ENCODE measurements at regions not wholly inside any gene's neighbourhood (a gene's known extent, or its start where the extent isn't known, plus 50 kb on each side); places are given as distances from the start of the nearest gene placed in this dataset.

DNA sequence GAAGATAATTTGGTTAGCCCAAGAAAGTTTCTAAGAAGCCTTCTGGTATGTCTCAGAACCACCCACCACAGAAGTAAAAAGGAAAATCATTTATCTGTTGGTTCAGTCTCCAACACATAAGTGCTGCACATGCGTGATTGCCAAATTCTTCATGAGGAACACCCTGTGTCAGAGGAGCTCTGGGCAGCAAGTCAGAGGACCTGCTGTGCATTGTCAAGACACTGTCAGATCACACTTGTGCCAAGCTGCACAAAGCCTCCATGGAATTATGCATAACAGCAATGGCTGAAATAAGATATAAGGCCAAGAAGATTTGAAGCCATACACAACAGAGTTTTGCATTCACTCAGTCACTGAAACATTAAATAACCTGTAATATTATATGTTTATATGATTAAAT lies 1304.7 kb upstream of the FLRT2 start:
- no peaks in the 10 kb centered on the region for H3K36me3 ChIP-seq (ENCODE audit: control insufficient read depth, insufficient read depth, low read length)
- H3K27me3 ChIP-seq (ENCODE audit: control insufficient read depth, insufficient read depth, low read length): no peaks in the 10 kb centered on the region
- WGBS (ENCODE audit: insufficient coverage): 93% methylated on average over 1 of the region's 1 CpG
- no peaks in the 10 kb centered on the region for H3K9me3 ChIP-seq (ENCODE audit: control insufficient read depth, insufficient read depth, low read length)
- DNase-seq: no peak
- TF ChIP-seq CTCF (IDR thresholded peaks at IDR 0.05): no peak
- Mint-ChIP-seq H3K36me3 (no peaks in the 10 kb centered on the region), H3K27ac (no peak overlapping the region), H3K27me3 (ENCODE audit: low read depth in 2 of 2) (no peaks in the 10 kb centered on the region), H3K4me3 (no peak overlapping the region), H3K9me3 (peaks cover 8 to 9% of the 10 kb centered on the region in 2 donors), H3K4me1 (no peaks in the 10 kb centered on the region)
- no peak overlapping the region for H3K4me3 ChIP-seq (ENCODE audit: low read length)
- H3K4me1 ChIP-seq (ENCODE audit: control insufficient read depth, insufficient read depth, low read length): no peaks in the 10 kb centered on the region
- intact Hi-C loops (cut with micrococcal nuclease): no loop called here
- ATAC-seq: no peak
- no peak overlapping the region for H3K27ac ChIP-seq (ENCODE audit: low read length)

DNA sequence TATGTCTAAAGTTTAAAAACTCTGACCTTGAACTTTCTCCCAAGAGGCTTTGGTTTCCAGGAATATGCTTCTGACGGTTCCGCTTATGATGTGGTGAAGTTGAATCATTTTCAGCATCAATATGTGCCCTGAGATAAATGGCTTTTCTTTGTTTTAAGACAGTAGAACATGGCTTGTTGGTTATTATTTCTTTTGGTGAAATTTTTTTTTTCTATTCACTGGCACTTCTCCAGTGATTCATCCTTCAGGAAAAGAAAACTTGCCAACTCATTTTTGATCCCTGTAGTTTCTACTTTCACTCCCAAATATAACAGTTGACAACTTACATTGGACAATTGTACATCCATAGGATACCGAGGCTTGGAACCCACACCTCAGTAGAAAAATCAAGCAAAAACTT lies 1301.2 kb upstream of the FLRT2 start:
- Mint-ChIP-seq H3K9me3 (peaks cover 5 to 9% of the 10 kb centered on the region in 2 donors), H3K4me3 (no peak overlapping the region), H3K4me1 (no peaks in the 10 kb centered on the region), H3K27ac (no peak overlapping the region), H3K36me3 (no peaks in the 10 kb centered on the region), H3K27me3 (ENCODE audit: low read depth in 2 of 2) (no peaks in the 10 kb centered on the region)
- Histone ChIP-seq H3K9me3 (ENCODE audit: control insufficient read depth, insufficient read depth, low read length) (no peaks in the 10 kb centered on the region), H3K27me3 (ENCODE audit: control insufficient read depth, insufficient read depth, low read length) (no peaks in the 10 kb centered on the region), H3K4me1 (ENCODE audit: control insufficient read depth, insufficient read depth, low read length) (no peaks in the 10 kb centered on the region), H3K36me3 (ENCODE audit: control insufficient read depth, insufficient read depth, low read length) (no peaks in the 10 kb centered on the region), H3K27ac (ENCODE audit: low read length) (no peak overlapping the region), H3K4me3 (ENCODE audit: low read length) (no peak overlapping the region)
- no peak for DNase-seq
- intact Hi-C loops (cut with micrococcal nuclease): no loop called here
- no peak for ATAC-seq
- TF ChIP-seq CTCF (IDR thresholded peaks at IDR 0.05): no peak
- WGBS (ENCODE audit: insufficient coverage): no CpG with 5 or more reads among the region's 3 CpGs

DNA sequence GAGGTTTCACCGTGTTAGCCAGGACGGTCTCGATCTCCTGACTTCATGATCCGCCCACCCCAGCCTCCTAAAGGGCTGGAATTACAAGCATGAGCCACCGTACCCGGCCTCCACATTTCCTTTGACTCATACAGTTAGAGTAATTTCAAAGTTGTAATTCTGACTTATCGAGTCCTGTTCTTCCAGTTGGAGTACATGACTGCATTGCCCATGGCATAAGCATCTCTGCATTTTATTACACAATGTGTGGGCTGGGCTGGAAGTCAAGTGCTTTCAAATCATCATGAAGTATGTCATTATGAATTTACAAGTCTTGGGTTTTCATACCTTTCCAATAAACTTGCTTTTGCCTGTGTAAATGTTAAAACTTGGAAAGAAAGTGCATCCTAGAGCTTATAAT lies 1295.7 kb upstream of the FLRT2 start:
- Histone ChIP-seq H3K4me1 (ENCODE audit: control insufficient read depth, insufficient read depth, low read length) (no peaks in the 10 kb centered on the region), H3K9me3 (ENCODE audit: control insufficient read depth, insufficient read depth, low read length) (no peaks in the 10 kb centered on the region), H3K27ac (ENCODE audit: low read length) (no peak overlapping the region), H3K4me3 (ENCODE audit: low read length) (no peak overlapping the region), H3K36me3 (ENCODE audit: control insufficient read depth, insufficient read depth, low read length) (no peaks in the 10 kb centered on the region), H3K27me3 (ENCODE audit: control insufficient read depth, insufficient read depth, low read length) (no peaks in the 10 kb centered on the region)
- WGBS (ENCODE audit: insufficient coverage): 89% methylated on average over 7 of the region's 7 CpGs
- Mint-ChIP-seq H3K4me3 (no peak overlapping the region), H3K9me3 (peaks cover 5 to 8% of the 10 kb centered on the region in 2 donors), H3K36me3 (no peaks in the 10 kb centered on the region), H3K27me3 (ENCODE audit: low read depth in 2 of 2) (no peaks in the 10 kb centered on the region), H3K4me1 (no peaks in the 10 kb centered on the region), H3K27ac (no peak overlapping the region)
- TF ChIP-seq CTCF (IDR thresholded peaks at IDR 0.05): no peak
- ATAC-seq (no peak), DNase-seq (no peak)
- intact Hi-C loops (cut with micrococcal nuclease): no loop called here

GRCh38 chr14:84236290-84236689 lies 1293.7 kb upstream of the FLRT2 start:
- TF ChIP-seq CTCF (IDR thresholded peaks at IDR 0.05): no peak
- H3K27ac ChIP-seq (ENCODE audit: low read length): no peak overlapping the region
- ATAC-seq (no peak), DNase-seq (no peak)
- Mint-ChIP-seq H3K4me1 (no peaks in the 10 kb centered on the region), H3K9me3 (peaks cover 5 to 7% of the 10 kb centered on the region in 2 donors), H3K27me3 (ENCODE audit: low read depth in 2 of 2) (no peaks in the 10 kb centered on the region), H3K4me3 (no peak overlapping the region), H3K36me3 (no peaks in the 10 kb centered on the region), H3K27ac (no peak overlapping the region)
- H3K36me3 ChIP-seq (ENCODE audit: control insufficient read depth, insufficient read depth, low read length): no peaks in the 10 kb centered on the region
- 93% methylated on average over 3 of the region's 3 CpGs for WGBS (ENCODE audit: insufficient coverage)
- no peaks in the 10 kb centered on the region for H3K27me3 ChIP-seq (ENCODE audit: control insufficient read depth, insufficient read depth, low read length)
- no peak overlapping the region for H3K4me3 ChIP-seq (ENCODE audit: low read length)
- no peaks in the 10 kb centered on the region for H3K4me1 ChIP-seq (ENCODE audit: control insufficient read depth, insufficient read depth, low read length)
- intact Hi-C loops (cut with micrococcal nuclease): no loop called here
- peaks cover 2% of the 10 kb centered on the region for H3K9me3 ChIP-seq (ENCODE audit: control insufficient read depth, insufficient read depth, low read length)

Measured in natural killer cell (primary cell).